Fibroblast of skin of abdomen (primary cell): ENCODE measurements at regions not wholly inside any gene's neighbourhood (a gene's known extent, or its start where the extent isn't known, plus 50 kb on each side); places are given as distances from the start of the nearest gene placed in this dataset.
A peak's percentile ranks its signal among the peaks of the same experiment; 100 is the strongest.
"Not testable (repeated sequence)": the region's sequence is repeated elsewhere in the genome, so short reads cannot be mapped to it uniquely, and the experiment has no call there.

Source experiments
- DNase-seq: peaks from one replicate; pipeline ENCODE4 v3.0.0-alpha.2; 2013

DNA sequence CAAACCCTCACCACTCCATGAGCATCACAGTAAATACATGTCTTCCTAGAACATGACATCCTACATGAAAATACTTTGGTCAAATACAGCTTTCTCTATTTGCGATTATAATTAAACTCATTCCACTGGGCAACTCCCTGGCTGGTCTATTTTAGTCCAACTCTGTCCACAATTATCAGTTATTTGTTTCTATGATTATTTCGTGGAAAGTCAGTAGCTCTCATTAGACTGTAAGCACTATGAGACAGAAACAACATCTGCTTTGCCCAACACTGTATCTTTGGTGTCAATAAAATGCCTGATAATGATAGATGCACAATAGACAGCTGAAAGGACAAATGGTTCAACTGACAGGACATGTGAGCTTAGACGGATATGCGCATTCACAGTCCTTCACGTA lies 292.0 kb downstream of the KLF12 start:
- no peak for DNase-seq

GRCh38 chr13:73837147-73837546 lies 297.1 kb downstream of the KLF12 start:
- no peak for DNase-seq

- DNase-seq = peak; percentile 42
Measured at GRCh38 chr13:73835138-73835721, 299.0 kb downstream of the KLF12 start.

- DNase-seq = peak; percentile 56
Measured at GRCh38 chr13:73833325-73834070, 300.7 kb downstream of the KLF12 start.

- DNase-seq = no peak
Measured at GRCh38 chr13:73832825-73833224, 301.4 kb downstream of the KLF12 start.

- no peak for DNase-seq
Measured at GRCh38 chr13:73832128-73832588, 302.0 kb downstream of the KLF12 start.

- DNase-seq = no peak
Measured at GRCh38 chr13:73829416-73829815, 304.8 kb downstream of the KLF12 start.

DNA sequence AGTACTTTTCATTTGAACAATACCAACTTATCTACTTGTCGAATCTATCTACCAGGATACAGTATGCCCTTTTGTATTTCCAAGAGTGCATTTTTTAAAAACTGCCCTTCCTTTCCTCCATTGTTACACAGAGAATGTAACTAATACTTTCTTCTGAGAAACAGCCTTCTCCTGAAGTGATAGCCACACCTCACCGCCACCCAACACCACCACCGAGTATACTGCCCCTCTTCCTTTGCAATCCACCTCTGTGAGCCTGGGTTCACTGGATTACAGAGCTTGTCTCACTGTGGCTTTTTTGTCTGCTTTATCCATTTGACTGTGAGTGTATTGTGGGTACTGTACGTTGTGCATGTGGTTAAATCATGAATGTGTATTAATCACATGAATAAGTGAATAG lies 305.4 kb downstream of the KLF12 start:
- DNase-seq = no peak

DNA sequence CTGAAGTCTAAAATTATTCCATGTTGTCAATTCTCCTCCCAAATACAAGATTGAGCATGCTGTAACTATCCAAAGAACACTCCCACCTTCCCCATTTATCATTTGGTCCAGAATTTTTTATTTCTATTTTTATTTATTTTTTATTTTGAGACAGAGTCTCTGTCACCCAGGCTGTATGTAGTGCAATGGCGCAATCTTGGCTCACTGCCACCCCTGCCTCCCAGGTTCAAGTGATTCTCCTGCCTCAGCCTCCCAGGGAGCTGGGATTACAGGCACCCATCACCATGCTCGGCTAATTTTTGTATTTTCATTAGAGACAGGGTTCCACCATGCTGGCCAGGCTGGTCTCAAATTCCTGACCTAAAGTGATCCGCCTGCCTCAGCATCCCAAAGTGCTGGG lies 306.8 kb downstream of the KLF12 start:
- DNase-seq = no peak

DNA sequence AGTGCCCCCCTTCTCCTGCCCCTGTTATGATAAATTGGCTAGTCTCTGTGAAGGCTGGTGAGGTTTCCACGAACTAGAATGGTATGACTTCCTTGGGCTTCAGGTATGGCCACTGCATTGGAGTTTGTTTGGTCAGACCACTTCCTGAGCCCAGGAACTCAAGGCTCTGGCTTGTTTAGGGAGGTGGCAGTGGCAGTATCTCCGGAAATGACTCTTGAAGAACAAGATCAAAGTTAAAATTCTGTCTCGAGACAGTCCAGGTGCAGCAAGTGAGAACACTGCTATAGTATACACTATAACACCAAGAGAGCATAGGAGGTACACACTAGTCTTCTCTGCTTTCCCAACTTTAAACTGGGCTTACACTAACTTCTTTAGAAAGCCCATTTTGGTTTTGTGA lies 309.1 kb downstream of the KLF12 start:
- DNase-seq = no peak

DNA sequence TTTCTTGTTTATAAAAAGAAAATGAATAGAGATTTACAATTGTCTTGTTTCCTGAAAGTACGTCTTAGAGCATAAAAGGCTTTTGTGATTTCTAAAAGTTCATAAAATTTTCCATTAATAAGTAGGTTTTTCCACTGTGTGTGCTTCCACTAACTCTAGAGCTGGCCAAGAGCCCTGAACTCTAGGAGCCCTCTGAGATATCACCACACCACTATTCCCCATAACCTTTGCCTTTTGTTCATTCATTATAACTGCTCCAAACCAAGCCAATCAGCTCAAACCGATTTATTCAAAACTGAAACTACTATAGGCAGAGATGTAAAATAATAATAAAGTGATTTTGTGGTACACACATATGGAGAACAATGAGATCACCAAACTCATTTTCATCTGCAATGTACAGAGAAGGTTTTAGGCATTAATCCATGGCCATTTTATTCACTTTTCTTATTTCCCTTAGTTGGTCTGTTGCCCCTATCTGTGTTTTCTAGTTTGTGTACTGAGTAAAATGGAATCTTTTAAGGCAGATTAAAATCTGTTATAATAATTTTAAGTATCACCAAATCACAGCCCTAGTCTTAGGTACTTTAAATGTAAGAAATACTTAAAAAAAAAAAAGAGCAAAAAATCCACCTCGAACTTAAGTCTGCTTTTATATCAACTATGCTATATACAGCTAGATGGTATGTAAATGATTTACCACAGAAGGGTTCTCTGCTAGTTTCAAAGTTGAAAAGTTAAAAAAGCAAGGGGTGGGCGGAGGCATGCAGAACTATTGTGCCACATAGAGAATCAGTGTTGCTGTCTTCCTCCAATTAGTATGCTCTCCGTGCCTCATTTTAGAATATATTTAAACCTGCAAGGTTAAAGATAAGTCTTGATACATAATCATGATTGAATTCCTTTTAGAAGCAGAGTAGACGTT lies 311.3 kb downstream of the KLF12 start:
- no peak for DNase-seq

DNA sequence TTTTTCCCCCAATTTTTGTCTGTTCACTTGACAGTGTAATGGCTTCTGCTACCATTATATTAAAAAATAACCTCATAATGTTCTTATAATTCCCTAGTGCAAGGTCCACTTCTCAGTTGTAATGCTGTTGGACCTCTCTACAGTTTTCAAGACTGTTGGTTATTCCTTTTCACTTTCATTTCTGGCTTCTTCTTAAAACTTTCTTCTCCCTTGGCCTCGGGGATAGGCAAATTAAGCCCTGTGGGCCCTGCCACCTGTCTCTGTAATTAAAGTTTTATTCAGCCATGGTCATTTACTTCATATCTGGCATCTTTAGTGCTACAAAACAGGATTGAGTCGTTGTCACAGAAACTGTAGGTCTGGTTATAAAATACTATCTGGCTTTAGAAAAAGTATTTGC lies 313.5 kb downstream of the KLF12 start:
- no peak for DNase-seq

- DNase-seq = no peak
Measured at GRCh38 chr13:73820285-73820684, 313.9 kb downstream of the KLF12 start.

DNA sequence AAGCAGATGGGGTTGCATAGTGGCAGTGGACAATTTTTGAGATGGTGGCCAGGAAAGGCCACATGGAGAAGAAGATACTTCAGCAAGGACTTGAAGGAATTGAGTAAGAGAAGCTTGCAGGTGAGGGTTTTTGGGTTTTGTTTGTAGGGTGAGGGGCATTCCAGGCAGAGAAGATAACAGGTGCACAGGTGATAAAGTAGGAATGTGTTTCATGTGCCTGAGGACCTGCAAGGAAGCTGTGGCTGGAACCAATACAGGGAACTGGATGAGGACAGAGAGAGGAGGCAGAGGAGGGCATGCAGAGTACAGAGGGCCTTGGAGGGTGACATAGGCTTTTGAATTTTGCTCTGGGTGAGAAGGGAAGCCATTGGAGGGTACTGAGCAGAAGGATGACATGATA lies 314.5 kb downstream of the KLF12 start:
- DNase-seq = no peak

DNA sequence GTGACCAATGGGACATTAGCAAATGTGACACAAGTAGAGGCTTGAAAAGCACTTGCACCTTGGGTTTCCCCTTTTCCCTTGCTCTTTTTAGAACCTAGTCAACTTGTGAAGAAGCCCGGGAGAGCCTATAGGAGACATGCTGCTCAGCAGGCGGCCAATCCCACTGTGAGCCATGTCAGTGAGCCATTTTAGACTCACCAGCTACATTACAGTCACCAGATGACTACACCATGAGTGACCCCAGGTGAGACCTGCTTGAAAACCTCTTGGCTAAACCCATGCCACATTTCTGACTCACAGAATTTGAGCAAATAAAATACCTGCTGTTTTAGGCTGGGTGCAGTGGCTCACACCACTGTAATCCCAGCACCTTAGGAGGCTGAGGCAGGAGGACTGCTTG lies 317.5 kb downstream of the KLF12 start:
- DNase-seq = no peak

DNA sequence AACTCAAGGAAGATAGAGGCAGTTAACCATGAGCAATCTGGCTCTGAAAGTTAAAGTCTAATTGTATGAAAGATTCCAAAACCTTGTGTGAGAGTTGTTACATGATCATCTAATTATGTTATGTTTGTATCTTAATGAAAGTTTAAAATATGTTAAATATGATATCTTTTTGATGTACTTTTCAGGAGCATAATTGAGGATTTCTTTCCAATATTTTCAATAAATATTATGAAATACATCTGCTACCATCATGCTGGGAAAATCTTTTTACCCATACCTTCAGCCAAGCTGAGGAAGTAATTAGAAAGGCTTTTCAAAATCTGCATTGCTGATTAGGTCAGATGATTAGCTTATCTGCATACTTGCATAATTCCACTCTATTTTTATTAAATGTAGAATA lies 318.4 kb downstream of the KLF12 start:
- DNase-seq = no peak

- no peak for DNase-seq
Measured at GRCh38 chr13:73810647-73811046, 323.6 kb downstream of the KLF12 start.

- DNase-seq = no peak
Measured at GRCh38 chr13:73809561-73809960, 324.6 kb downstream of the KLF12 start.

DNA sequence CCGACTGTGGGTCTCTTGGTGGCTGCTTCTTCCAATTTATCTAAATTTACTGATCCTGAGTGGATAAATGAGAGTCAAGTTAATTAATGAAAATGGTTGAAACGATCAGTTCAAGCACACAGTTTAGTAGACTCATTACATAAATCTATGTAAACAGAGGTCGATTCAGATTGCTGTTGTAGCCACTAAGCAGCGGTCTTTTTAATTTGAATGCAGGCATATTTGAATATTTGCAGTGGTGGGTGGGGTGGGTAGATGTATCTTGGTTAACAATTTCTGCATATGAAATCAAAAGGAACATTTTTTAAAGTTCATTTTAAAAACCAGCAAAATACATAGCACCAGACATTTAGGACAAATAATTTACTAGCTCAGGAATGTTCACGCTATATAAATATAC lies 325.9 kb downstream of the KLF12 start:
- no peak for DNase-seq

DNA sequence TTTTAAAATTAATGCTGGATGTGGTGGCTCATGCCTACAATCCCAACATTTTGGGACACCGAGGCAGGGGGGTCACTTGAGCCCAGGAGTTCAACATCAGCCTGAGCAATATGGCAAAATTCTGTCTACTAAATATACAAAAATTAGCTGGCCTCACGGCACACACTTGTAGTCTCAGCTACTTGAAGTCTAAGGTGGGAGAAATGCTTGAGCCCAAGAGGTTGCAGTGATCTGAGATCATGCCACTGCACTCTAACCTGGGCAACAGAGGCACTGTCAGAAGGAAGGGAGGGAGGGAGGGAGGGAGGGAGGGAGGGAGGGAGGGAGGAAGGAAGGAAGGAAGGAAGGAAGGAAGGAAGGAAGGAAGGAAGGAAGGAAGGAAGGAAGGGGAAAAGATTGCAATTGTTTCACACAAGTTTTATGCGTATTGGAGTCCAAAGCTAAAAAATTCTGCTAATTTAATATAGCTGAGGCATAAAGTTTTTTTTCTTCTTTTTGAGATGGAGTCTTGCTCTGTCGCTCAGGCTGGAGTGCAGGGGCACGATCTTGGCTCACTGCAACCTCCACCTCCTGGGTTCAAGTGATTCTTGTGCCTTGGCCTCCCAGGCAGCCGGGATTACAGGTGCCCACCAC lies 328.8 kb downstream of the KLF12 start:
- DNase-seq = not testable (repeated sequence)

DNA sequence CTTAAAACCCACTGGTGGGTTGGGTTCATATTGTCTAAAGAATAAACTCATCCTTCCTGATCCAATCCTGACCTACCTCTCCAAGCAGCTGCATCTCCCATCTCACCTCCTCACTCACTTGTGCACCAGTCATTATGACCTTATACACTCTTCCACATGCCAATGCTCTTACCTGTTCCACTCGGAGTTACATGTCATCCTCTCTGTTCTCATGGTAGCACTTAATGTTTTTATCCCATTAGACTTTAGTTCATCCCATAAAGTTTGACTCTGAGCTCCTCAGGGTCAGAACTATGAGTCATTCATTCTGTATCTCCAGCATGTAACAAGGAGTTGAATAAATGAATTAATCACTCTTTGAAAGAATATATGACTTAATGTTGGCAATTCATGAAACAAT lies 330.2 kb downstream of the KLF12 start:
- DNase-seq = peak; percentile 67

- no peak for DNase-seq
Measured at GRCh38 chr13:73800011-73800410, 334.2 kb downstream of the KLF12 start.

DNA sequence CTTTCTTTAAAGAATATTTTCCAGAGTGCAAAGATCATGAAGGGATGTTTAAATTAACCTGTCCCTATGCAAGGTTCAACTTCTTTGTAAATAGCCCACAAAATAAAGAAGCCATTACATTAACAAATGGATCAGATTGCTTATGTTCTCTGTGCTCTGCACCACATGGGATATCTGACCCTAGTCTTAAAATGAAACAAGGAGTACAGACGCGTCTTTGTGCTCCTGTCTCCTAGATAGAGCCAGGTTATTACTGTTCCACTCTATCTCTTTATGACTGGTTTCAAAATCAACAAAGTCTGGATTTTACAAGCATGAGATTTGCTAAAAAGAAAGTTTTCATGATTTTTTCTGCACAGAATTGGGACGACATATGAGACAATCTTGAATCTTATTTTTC lies 339.4 kb downstream of the KLF12 start:
- no peak for DNase-seq
